Vagina (tissue), 2 donors: ENCODE measurements at regions not wholly inside any gene's neighbourhood (a gene's known extent, or its start where the extent isn't known, plus 50 kb on each side); places are given as distances from the start of the nearest gene placed in this dataset.

Experiments
- DNase-seq, 2 donors: peaks; one replicate each; pipeline ENCODE4 v3.0.0-alpha.2; 2017; ENCODE audit errors: extremely low spot score in 2 of 2
- H3K27ac ChIP-seq: fragments of 200-600 bp; sonication (generic); one replicate; pipeline ENCODE4 v1.5.1; 2019
- H3K27me3 ChIP-seq: fragments of 200-600 bp; sonication (generic); one replicate; pipeline ENCODE4 v1.5.1; 2019
- H3K36me3 ChIP-seq, 2 donors: fragments of 200-600 bp; sonication (generic); one replicate each; pipeline ENCODE4 v1.5.1; 2017 to 2019
- H3K4me1 ChIP-seq: fragments of 200-600 bp; sonication (generic); one replicate; pipeline ENCODE4 v1.5.1; 2019
- H3K4me3 ChIP-seq, 2 donors: fragments of 200-600 bp; sonication (generic); 1 replicate in 1 of 2; 2 replicates in 1 of 2; pipeline ENCODE4 v1.5.1; 2016 to 2019
- H3K9me3 ChIP-seq: fragments of 200-600 bp; sonication (generic); one replicate; pipeline ENCODE4 v1.5.1; 2019
- POLR2A ChIP-seq, 2 donors: fragments of 450-650 bp; IDR thresholded peaks; one replicate each; pipeline ENCODE4 v1.6.1; 2017; ENCODE audit warnings: antibody characterized with exemption in 2 of 2, mild to moderate bottlenecking in 2 of 2, moderate library complexity in 2 of 2
- POLR2AphosphoS5 ChIP-seq, 2 donors: sonication (generic); formaldehyde crosslinking; IDR thresholded peaks; one replicate each; pipeline ENCODE4 v1.9.0; 2017; ENCODE audit warnings: antibody characterized with exemption in 2 of 2, mild to moderate bottlenecking in 2 of 2, low read depth in 1 of 2; ENCODE audit not compliant: insufficient read depth in 1 of 2
- intact Hi-C: fragments of 100-400 bp; cut with DNase I; formaldehyde crosslinking; loops from one replicate; pipeline ENCODE4 v1.15.1; 2023
- TF ChIP-seq, protein P1 (sequence below), 3 experiments: fragments of 450-650 bp in 2 of 3; fragments of 200-600 bp in 1 of 3; sonication (generic) in 1 of 3; IDR thresholded peaks; one replicate each; pipeline ENCODE4 v1.5.1; 2017 to 2019; ENCODE audit warnings: antibody characterized with exemption in 3 of 3, mild to moderate bottlenecking in 2 of 3, moderate library complexity in 2 of 3

DNA sequence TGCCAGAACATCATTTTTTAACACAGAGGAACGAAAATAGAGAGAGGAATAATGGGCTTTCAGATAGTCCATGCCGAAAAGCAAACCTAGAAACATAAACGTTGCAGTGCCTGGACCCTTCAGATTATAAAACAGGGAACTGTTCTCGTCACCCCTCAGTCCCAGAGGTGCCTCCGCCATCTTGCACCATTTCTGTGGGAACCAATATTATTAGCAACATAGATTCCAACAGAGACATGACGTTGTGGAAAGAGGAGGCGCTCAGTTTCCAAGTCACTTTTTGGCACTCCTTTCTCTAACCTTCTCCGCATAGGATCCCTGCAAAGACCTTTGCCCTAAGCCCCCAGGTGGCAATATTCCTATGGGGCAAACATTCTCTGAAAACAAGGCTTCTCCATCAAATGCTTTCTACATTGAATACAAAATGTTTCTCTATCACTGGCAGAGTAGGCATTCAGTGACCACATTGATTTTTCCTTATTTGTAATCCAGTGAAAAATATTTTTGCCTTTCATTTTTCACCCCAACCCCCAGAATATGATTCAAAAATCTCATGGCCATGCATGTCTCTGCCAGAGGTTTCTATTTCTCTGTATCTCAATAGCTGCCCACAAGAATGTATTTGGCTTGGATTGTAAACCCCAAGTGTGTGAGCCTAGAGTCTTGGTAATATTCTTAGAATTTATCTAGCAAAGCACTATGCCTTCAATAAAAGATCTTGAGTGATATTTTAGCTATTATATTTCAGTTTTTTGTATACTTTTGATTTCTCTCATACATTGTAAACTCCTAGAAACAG lies 500.8 kb upstream of the WWC1 start:
- Histone ChIP-seq H3K4me1 (no peaks in the 10 kb centered on the region), H3K36me3 (no peaks in the 10 kb centered on the region), H3K27ac (no peak overlapping the region), H3K9me3 (no peaks in the 10 kb centered on the region), H3K4me3 (no peak overlapping the region), H3K27me3 (no peaks in the 10 kb centered on the region)
- no peak for DNase-seq
- intact Hi-C loops = no loop called here
- TF ChIP-seq, protein P1, sequence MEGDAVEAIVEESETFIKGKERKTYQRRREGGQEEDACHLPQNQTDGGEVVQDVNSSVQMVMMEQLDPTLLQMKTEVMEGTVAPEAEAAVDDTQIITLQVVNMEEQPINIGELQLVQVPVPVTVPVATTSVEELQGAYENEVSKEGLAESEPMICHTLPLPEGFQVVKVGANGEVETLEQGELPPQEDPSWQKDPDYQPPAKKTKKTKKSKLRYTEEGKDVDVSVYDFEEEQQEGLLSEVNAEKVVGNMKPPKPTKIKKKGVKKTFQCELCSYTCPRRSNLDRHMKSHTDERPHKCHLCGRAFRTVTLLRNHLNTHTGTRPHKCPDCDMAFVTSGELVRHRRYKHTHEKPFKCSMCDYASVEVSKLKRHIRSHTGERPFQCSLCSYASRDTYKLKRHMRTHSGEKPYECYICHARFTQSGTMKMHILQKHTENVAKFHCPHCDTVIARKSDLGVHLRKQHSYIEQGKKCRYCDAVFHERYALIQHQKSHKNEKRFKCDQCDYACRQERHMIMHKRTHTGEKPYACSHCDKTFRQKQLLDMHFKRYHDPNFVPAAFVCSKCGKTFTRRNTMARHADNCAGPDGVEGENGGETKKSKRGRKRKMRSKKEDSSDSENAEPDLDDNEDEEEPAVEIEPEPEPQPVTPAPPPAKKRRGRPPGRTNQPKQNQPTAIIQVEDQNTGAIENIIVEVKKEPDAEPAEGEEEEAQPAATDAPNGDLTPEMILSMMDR (IDR thresholded peaks at IDR 0.05) = no peak
- no peak for TF ChIP-seq POLR2A (IDR thresholded peaks at IDR 0.05)
- TF ChIP-seq POLR2AphosphoS5 (IDR thresholded peaks at IDR 0.05; ENCODE audit: insufficient read depth in 1 of 2, low read depth in 1 of 2) = no peak

DNA sequence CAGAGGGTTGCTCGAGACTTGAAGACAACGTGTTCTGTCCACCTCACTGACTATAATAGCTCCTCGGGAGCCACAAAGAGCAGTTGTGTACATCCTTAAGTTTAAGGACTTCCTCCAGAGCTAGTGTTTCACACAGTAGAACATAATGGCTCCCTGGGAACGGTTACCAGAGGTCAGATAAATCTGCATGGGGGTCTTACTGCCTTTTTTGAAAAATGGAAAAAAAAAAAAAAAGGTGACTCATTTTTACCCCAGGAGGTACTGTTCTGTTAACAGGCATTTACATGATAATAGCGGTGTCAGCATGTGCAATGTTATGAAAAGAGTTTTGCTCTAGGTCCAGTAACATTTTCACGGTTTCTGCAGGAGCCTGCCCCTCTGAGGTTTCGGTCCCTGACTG lies 498.9 kb upstream of the WWC1 start:
- intact Hi-C loops = no loop called here
- no peaks in the 10 kb centered on the region for H3K36me3 ChIP-seq
- no peaks in the 10 kb centered on the region for H3K9me3 ChIP-seq
- H3K27me3 ChIP-seq = no peaks in the 10 kb centered on the region
- no peak overlapping the region for H3K27ac ChIP-seq
- no peaks in the 10 kb centered on the region for H3K4me1 ChIP-seq
- DNase-seq = no peak
- no peak overlapping the region for H3K4me3 ChIP-seq
- TF ChIP-seq POLR2A (IDR thresholded peaks at IDR 0.05) = no peak
- TF ChIP-seq POLR2AphosphoS5 (IDR thresholded peaks at IDR 0.05; ENCODE audit: insufficient read depth in 1 of 2, low read depth in 1 of 2) = no peak
- TF ChIP-seq, protein P1 (IDR thresholded peaks at IDR 0.05) = no peak

DNA sequence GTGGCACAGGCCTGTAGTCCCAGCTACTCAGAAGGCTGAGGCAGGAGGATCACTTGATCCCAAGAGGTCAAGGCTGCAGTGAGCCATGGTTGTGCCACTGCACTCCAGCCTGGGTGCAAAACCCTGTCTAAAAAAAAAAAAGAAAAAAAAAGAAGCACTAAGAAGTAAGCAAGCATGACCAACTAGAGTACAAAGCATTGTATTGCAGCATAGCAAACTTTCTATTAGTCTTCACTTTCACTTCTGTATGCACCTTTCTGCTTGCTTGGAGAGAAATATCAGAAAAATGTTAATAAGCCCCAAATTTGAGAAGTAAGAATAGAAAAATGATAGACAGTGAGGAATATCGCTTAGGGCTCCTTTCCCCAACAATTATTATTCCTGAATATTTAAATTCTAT lies 497.7 kb upstream of the WWC1 start:
- TF ChIP-seq POLR2A (IDR thresholded peaks at IDR 0.05) = no peak
- TF ChIP-seq, protein P1 (IDR thresholded peaks at IDR 0.05) = no peak
- no peak for TF ChIP-seq POLR2AphosphoS5 (IDR thresholded peaks at IDR 0.05; ENCODE audit: insufficient read depth in 1 of 2, low read depth in 1 of 2)
- Histone ChIP-seq H3K27ac (no peak overlapping the region), H3K36me3 (no peaks in the 10 kb centered on the region), H3K4me3 (no peak overlapping the region), H3K9me3 (no peaks in the 10 kb centered on the region), H3K4me1 (no peaks in the 10 kb centered on the region), H3K27me3 (no peaks in the 10 kb centered on the region)
- no peak for DNase-seq
- intact Hi-C loops = no loop called here

DNA sequence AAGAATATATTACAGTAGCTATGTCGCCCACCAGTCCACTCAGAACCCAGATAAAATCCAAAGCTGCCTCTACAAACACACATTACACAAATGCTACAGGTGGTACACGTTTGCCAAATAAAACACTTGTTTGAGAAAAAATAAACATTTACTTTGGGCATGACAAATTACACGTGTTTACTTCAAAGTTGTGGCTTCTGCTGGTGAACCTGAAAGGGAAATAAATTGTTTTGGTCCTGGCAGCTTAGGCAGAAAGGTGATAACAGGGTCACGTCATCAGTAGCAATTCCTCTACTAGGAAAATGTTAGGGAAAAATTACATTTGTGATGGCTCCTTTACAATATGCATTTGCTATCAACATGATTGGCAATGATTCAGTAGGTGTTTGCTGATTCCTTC lies 497.3 kb upstream of the WWC1 start:
- no peak overlapping the region for H3K27ac ChIP-seq
- DNase-seq = no peak
- TF ChIP-seq POLR2A (IDR thresholded peaks at IDR 0.05) (no peak), POLR2AphosphoS5 (IDR thresholded peaks at IDR 0.05; ENCODE audit: insufficient read depth in 1 of 2, low read depth in 1 of 2) (no peak)
- TF ChIP-seq, protein P1 (IDR thresholded peaks at IDR 0.05) = no peak
- H3K4me1 ChIP-seq = no peaks in the 10 kb centered on the region
- H3K4me3 ChIP-seq = no peak overlapping the region
- H3K9me3 ChIP-seq = no peaks in the 10 kb centered on the region
- H3K27me3 ChIP-seq = no peaks in the 10 kb centered on the region
- intact Hi-C loops = no loop called here
- H3K36me3 ChIP-seq = no peaks in the 10 kb centered on the region

DNA sequence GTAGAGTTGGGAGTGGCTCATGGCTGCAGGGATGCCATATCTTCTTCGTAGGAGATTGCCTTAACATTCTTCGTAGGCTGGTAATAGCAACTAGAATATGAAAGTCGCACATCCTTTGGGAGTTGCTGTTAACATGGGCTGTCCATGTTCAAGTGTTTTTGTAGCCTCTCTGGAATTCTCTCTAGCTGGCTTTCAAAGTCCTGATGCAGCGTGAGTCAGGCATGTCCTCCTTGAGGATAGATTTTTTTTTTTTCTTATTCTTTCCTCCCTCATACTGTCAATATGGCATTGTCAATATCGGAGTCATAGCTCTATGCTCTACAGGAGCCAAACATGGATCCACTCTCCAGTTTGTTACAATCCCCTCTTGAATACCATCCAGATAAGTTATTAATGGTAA lies 494.8 kb upstream of the WWC1 start:
- no peaks in the 10 kb centered on the region for H3K27me3 ChIP-seq
- no peak for DNase-seq
- no peak overlapping the region for H3K27ac ChIP-seq
- TF ChIP-seq, protein P1 (IDR thresholded peaks at IDR 0.05) = no peak
- TF ChIP-seq POLR2AphosphoS5 (IDR thresholded peaks at IDR 0.05; ENCODE audit: insufficient read depth in 1 of 2, low read depth in 1 of 2) = no peak
- no peak for TF ChIP-seq POLR2A (IDR thresholded peaks at IDR 0.05)
- no peaks in the 10 kb centered on the region for H3K9me3 ChIP-seq
- no peaks in the 10 kb centered on the region for H3K36me3 ChIP-seq
- intact Hi-C loops = no loop called here
- no peak overlapping the region for H3K4me3 ChIP-seq
- H3K4me1 ChIP-seq = peaks cover 7% of the 10 kb centered on the region
